HFFc6 (cell line): ENCODE measurements at regions not wholly inside any gene's neighbourhood (a gene's known extent, or its start where the extent isn't known, plus 50 kb on each side); places are given as distances from the start of the nearest gene placed in this dataset.

Source experiments
- DNase-seq: peaks from one replicate; pipeline ENCODE4 v3.0.0-alpha.2; 2018
- H3K27ac Mint-ChIP-seq: 2 replicates; pipeline ENCODE4 v1.8.0; 2020; ENCODE audit warnings: mild to moderate bottlenecking, mixed read lengths
- H3K27me3 Mint-ChIP-seq: 2 replicates; pipeline ENCODE4 v1.8.0; 2021; ENCODE audit warnings: mild to moderate bottlenecking, moderate library complexity, mixed read lengths; ENCODE audit not compliant: insufficient read depth
- H3K36me3 Mint-ChIP-seq: 2 replicates; pipeline ENCODE4 v1.8.0; 2021; ENCODE audit warnings: low read depth, mixed read lengths
- H3K4me1 Mint-ChIP-seq: 2 replicates; pipeline ENCODE4 v1.8.0; 2020; ENCODE audit warnings: low read depth, mixed read lengths
- H3K4me3 Mint-ChIP-seq: 2 replicates; pipeline ENCODE4 v1.8.0; 2020; ENCODE audit warnings: mild to moderate bottlenecking, moderate library complexity, mixed read lengths
- H3K9me3 Mint-ChIP-seq: 2 replicates; pipeline ENCODE4 v1.8.0; 2020; ENCODE audit warnings: mild to moderate bottlenecking, mixed read lengths
- CTCF ChIP-seq: fragments of 200-600 bp; sonication (generic); IDR thresholded peaks from 2 replicates; pipeline ENCODE4 v1.5.0; 2021; ENCODE audit warnings: antibody characterized with exemption, mild to moderate bottlenecking

GRCh38 chr1:82503822-82504221 lies 703.1 kb downstream of the ADGRL2 start:
- Mint-ChIP-seq H3K4me1 (no peaks in the 10 kb centered on the region), H3K36me3 (no peaks in the 10 kb centered on the region), H3K4me3 (no peak overlapping the region), H3K27me3 (0 out of 2 replicates have a peak, but pooled peaks cover 2% of the 10 kb centered on the region), H3K27ac (no peak overlapping the region), H3K9me3 (peaks cover 50% of the 10 kb centered on the region)
- no peak for TF ChIP-seq CTCF
- no peak for DNase-seq

GRCh38 chr1:82499022-82499421 lies 698.3 kb downstream of the ADGRL2 start:
- no peak for TF ChIP-seq CTCF
- H3K27ac Mint-ChIP-seq: no peak overlapping the region
- H3K27me3 Mint-ChIP-seq: no peaks in the 10 kb centered on the region
- no peak overlapping the region for H3K4me3 Mint-ChIP-seq
- DNase-seq: no peak
- peaks cover 62% of the 10 kb centered on the region for H3K9me3 Mint-ChIP-seq
- H3K4me1 Mint-ChIP-seq: no peaks in the 10 kb centered on the region
- no peaks in the 10 kb centered on the region for H3K36me3 Mint-ChIP-seq

- no peak for TF ChIP-seq CTCF
- no peaks in the 10 kb centered on the region for H3K4me1 Mint-ChIP-seq
- peaks cover 55% of the 10 kb centered on the region for H3K9me3 Mint-ChIP-seq
Observed at GRCh38 chr1:82494117-82494516, 693.4 kb downstream of the ADGRL2 start.

GRCh38 chr1:82492159-82492558 lies 691.4 kb downstream of the ADGRL2 start:
- TF ChIP-seq CTCF: no peak
- DNase-seq: no peak
- no peaks in the 10 kb centered on the region for H3K4me1 Mint-ChIP-seq
- H3K27me3 Mint-ChIP-seq: no peaks in the 10 kb centered on the region
- no peaks in the 10 kb centered on the region for H3K36me3 Mint-ChIP-seq
- H3K9me3 Mint-ChIP-seq: peaks cover 50% of the 10 kb centered on the region
- no peak overlapping the region for H3K27ac Mint-ChIP-seq
- no peak overlapping the region for H3K4me3 Mint-ChIP-seq

More at GRCh38 chr1:82494117-82494516, 693.4 kb downstream of the ADGRL2 start:
- no peak overlapping the region for H3K27ac Mint-ChIP-seq
- no peaks in the 10 kb centered on the region for H3K36me3 Mint-ChIP-seq
- H3K27me3 Mint-ChIP-seq: no peaks in the 10 kb centered on the region
- no peak for DNase-seq
- H3K4me3 Mint-ChIP-seq: no peak overlapping the region

- Mint-ChIP-seq H3K27me3 (no peaks in the 10 kb centered on the region), H3K36me3 (no peaks in the 10 kb centered on the region), H3K4me3 (no peak overlapping the region), H3K9me3 (peaks cover 50% of the 10 kb centered on the region), H3K27ac (no peak overlapping the region), H3K4me1 (no peaks in the 10 kb centered on the region)
- TF ChIP-seq CTCF: no peak
- no peak for DNase-seq
Observed at GRCh38 chr1:82491301-82492048, 690.7 kb downstream of the ADGRL2 start.
